GM20000 (cell line): ENCODE measurements at regions not wholly inside any gene's neighbourhood (a gene's known extent, or its start where the extent isn't known, plus 50 kb on each side); places are given as distances from the start of the nearest gene placed in this dataset.

Experiments
- DNase-seq: peaks from one replicate; pipeline ENCODE4 v3.0.0; 2012; ENCODE audit warnings: low spot score
- TF ChIP-seq, protein P1 (sequence below): IDR thresholded peaks from 2 replicates; pipeline ENCODE4 v1.5.1; 2012; ENCODE audit warnings: mild to moderate bottlenecking, control low read depth; ENCODE audit errors: extremely low read depth, missing control alignments

- DNase-seq = no peak
- TF ChIP-seq, protein P1, sequence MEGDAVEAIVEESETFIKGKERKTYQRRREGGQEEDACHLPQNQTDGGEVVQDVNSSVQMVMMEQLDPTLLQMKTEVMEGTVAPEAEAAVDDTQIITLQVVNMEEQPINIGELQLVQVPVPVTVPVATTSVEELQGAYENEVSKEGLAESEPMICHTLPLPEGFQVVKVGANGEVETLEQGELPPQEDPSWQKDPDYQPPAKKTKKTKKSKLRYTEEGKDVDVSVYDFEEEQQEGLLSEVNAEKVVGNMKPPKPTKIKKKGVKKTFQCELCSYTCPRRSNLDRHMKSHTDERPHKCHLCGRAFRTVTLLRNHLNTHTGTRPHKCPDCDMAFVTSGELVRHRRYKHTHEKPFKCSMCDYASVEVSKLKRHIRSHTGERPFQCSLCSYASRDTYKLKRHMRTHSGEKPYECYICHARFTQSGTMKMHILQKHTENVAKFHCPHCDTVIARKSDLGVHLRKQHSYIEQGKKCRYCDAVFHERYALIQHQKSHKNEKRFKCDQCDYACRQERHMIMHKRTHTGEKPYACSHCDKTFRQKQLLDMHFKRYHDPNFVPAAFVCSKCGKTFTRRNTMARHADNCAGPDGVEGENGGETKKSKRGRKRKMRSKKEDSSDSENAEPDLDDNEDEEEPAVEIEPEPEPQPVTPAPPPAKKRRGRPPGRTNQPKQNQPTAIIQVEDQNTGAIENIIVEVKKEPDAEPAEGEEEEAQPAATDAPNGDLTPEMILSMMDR = no peak
Observed at GRCh38 chr5:3124410-3124809, 372.9 kb upstream of the IRX2 start.

DNA sequence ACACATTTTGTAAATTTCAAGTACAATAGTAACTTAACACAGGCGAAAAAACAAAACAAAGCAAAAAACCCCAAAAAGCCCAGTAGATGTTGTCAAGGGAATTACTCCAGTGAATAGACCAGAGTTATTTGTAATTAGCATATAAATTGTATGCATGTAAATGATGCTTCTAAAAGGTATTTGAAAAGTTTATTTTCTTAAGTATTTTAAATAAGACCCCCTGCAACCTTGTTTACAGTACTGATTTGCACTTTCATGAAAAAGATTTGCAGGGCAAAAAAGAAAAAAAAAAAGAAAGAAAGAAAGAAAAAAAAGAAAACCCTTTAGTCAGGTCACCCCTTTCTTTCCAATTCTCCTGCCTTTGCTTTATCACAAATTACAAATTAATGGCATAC, 372.3 kb upstream of the IRX2 start:
- TF ChIP-seq, protein P1 = no peak
- no peak for DNase-seq

GRCh38 chr5:3122985-3123762, 371.7 kb upstream of the IRX2 start:
- TF ChIP-seq, protein P1 = no peak
- DNase-seq = no peak

- TF ChIP-seq, protein P1 = no peak
- DNase-seq = no peak
Observed at GRCh38 chr5:3122216-3122615, 370.7 kb upstream of the IRX2 start.

GRCh38 chr5:3121813-3122212, 370.3 kb upstream of the IRX2 start:
- TF ChIP-seq, protein P1 = no peak
- no peak for DNase-seq

- DNase-seq = no peak
- TF ChIP-seq, protein P1 = no peak
Observed at GRCh38 chr5:3120028-3120427, 368.6 kb upstream of the IRX2 start.

DNA sequence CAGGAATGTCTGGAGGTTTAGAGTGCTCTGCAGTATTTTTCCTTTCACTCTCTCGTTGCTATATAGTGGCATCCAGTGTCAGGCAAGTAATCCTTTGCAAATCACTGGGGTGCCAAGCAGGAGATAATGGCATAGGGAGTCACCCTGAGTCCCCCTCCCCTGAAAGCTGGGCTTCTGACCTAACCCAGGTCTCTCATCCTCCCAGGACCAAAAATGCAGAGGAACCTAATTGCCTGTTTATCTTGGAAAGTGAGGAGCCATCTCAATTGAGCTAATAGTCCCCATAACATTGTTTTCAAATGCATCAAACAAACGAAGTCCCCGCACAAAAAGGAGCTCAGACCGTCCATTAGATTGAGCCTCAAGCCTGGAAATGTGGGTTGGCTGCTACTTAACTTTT, 368.0 kb upstream of the IRX2 start:
- TF ChIP-seq, protein P1 = no peak
- no peak for DNase-seq
